GM19324 (cell line): ENCODE measurements at regions not wholly inside any gene's neighbourhood (a gene's known extent, or its start where the extent isn't known, plus 50 kb on each side); places are given as distances from the start of the nearest gene placed in this dataset.

Experiments
- ATAC-seq: cut with Tn5 transposase; IDR thresholded peaks from one replicate; pipeline ENCODE4 v1.9.1; 2021; ENCODE audit warnings: mild to moderate bottlenecking, moderate library complexity; ENCODE audit not compliant: unreplicated experiment, low FRiP score

GRCh38 chr10:28250782-28251181 lies 52.1 kb downstream of the MPP7 start:
- ATAC-seq, result no peak

GRCh38 chr10:28250358-28250757 lies 52.5 kb downstream of the MPP7 start:
- ATAC-seq, result no peak

- ATAC-seq, result no peak
Observed at GRCh38 chr10:28249512-28249911, 53.4 kb downstream of the MPP7 start.

- no peak for ATAC-seq
Observed at GRCh38 chr10:28248092-28248491, 54.8 kb downstream of the MPP7 start.

- no peak for ATAC-seq
Observed at GRCh38 chr10:28246023-28246422, 56.8 kb downstream of the MPP7 start.

GRCh38 chr10:28243923-28244322 lies 58.9 kb downstream of the MPP7 start:
- ATAC-seq, result no peak

- no peak for ATAC-seq
Observed at GRCh38 chr10:28242555-28243204, 60.2 kb downstream of the MPP7 start.

GRCh38 chr10:28241741-28242399 lies 61.0 kb downstream of the MPP7 start:
- ATAC-seq, result no peak

GRCh38 chr10:28240400-28240799 lies 62.5 kb downstream of the MPP7 start:
- ATAC-seq, result no peak

GRCh38 chr10:28236591-28236990 lies 66.3 kb downstream of the MPP7 start:
- ATAC-seq, result no peak

- ATAC-seq, result no peak
Observed at GRCh38 chr10:28220811-28221210, 82.1 kb downstream of the MPP7 start.

- ATAC-seq, result no peak
Observed at GRCh38 chr10:28219251-28219650, 83.6 kb downstream of the MPP7 start.

- no peak for ATAC-seq
Observed at GRCh38 chr10:28217848-28218247, 85.0 kb downstream of the MPP7 start.

GRCh38 chr10:28215930-28216329 lies 86.9 kb downstream of the MPP7 start:
- no peak for ATAC-seq

- ATAC-seq, result no peak
Observed at GRCh38 chr10:28214219-28214618, 88.6 kb downstream of the MPP7 start.

GRCh38 chr10:28211759-28212158 lies 91.1 kb downstream of the MPP7 start:
- ATAC-seq, result no peak

- no peak for ATAC-seq
Observed at GRCh38 chr10:28207799-28208198, 95.1 kb downstream of the MPP7 start.

- no peak for ATAC-seq
Observed at GRCh38 chr10:28202941-28203352, 99.9 kb downstream of the MPP7 start.

GRCh38 chr10:28201410-28202400 lies 101.2 kb downstream of the MPP7 start:
- ATAC-seq, result no peak

- no peak for ATAC-seq
Observed at GRCh38 chr10:28200775-28201174, 102.1 kb downstream of the MPP7 start.

- ATAC-seq, result no peak
Observed at GRCh38 chr10:28199941-28200340, 102.9 kb downstream of the MPP7 start.
